ENCODE measurements at regions not wholly inside any gene's neighbourhood (a gene's known extent, or its start where the extent isn't known, plus 50 kb on each side); places are given as distances from the start of the nearest gene placed in this dataset.

- H3K9ac ChIP-seq (ENCODE audit: low read length) = no peak overlapping the region
- TF ChIP-seq CTCF (IDR thresholded peaks at IDR 0.05; ENCODE audit: low read depth, low read length) (no peak), EZH2phosphoT487 (IDR thresholded peaks at IDR 0.05; ENCODE audit: low read depth) (no peak)
- no peaks in the 10 kb centered on the region for H3K4me1 ChIP-seq (ENCODE audit: low read length)
- H3K4me2 ChIP-seq (ENCODE audit: low read length) = no peak overlapping the region
- H3K79me2 ChIP-seq (ENCODE audit: low read length) = no peaks in the 10 kb centered on the region
- H3K27ac ChIP-seq (ENCODE audit: low read length) = no peak overlapping the region
- H4K20me1 ChIP-seq (ENCODE audit: insufficient read depth, low read length) = no peaks in the 10 kb centered on the region
- H3K4me3 ChIP-seq (ENCODE audit: low read length) = no peak overlapping the region
- peaks cover 39% of the 10 kb centered on the region for H3K27me3 ChIP-seq (ENCODE audit: low read depth, low read length)
- no peak overlapping the region for H2AFZ ChIP-seq (ENCODE audit: low read depth, low read length)
- no peaks in the 10 kb centered on the region for H3K9me3 ChIP-seq (ENCODE audit: insufficient read depth, low read length)
- H3K36me3 ChIP-seq (replicated peaks; ENCODE audit: low read depth, low read length) = no peaks in the 10 kb centered on the region
These were observed 166.8 kb upstream of the LRRN1 start for GRCh38 chr3:3632449-3632848.

- H4K20me1 ChIP-seq (ENCODE audit: insufficient read depth, low read length) = no peaks in the 10 kb centered on the region
- no peak overlapping the region for H3K4me2 ChIP-seq (ENCODE audit: low read length)
- no peak overlapping the region for H3K4me3 ChIP-seq (ENCODE audit: low read length)
- H3K27ac ChIP-seq (ENCODE audit: low read length) = no peak overlapping the region
- no peaks in the 10 kb centered on the region for H3K79me2 ChIP-seq (ENCODE audit: low read length)
- no peaks in the 10 kb centered on the region for H3K4me1 ChIP-seq (ENCODE audit: low read length)
- H3K9ac ChIP-seq (ENCODE audit: low read length) = no peak overlapping the region
- H2AFZ ChIP-seq (ENCODE audit: low read depth, low read length) = no peak overlapping the region
- peaks cover 33% of the 10 kb centered on the region; the same call in 1 of the 2 replicates for H3K27me3 ChIP-seq (ENCODE audit: low read depth, low read length)
- TF ChIP-seq CTCF (IDR thresholded peaks at IDR 0.05; ENCODE audit: low read depth, low read length) (no peak), EZH2phosphoT487 (IDR thresholded peaks at IDR 0.05; ENCODE audit: low read depth) (no peak)
- H3K36me3 ChIP-seq (replicated peaks; ENCODE audit: low read depth, low read length) = no peaks in the 10 kb centered on the region
- no peaks in the 10 kb centered on the region for H3K9me3 ChIP-seq (ENCODE audit: insufficient read depth, low read length)
These were observed 168.1 kb upstream of the LRRN1 start for GRCh38 chr3:3631114-3631513.

GRCh38 chr3:3629911-3630310 lies 169.3 kb upstream of the LRRN1 start:
- H2AFZ ChIP-seq (ENCODE audit: low read depth, low read length) = no peak overlapping the region
- no peak overlapping the region for H3K4me3 ChIP-seq (ENCODE audit: low read length)
- H3K4me1 ChIP-seq (ENCODE audit: low read length) = no peaks in the 10 kb centered on the region
- no peaks in the 10 kb centered on the region for H3K36me3 ChIP-seq (replicated peaks; ENCODE audit: low read depth, low read length)
- no peaks in the 10 kb centered on the region for H3K9me3 ChIP-seq (ENCODE audit: insufficient read depth, low read length)
- H4K20me1 ChIP-seq (ENCODE audit: insufficient read depth, low read length) = no peaks in the 10 kb centered on the region
- no peaks in the 10 kb centered on the region for H3K79me2 ChIP-seq (ENCODE audit: low read length)
- TF ChIP-seq CTCF (IDR thresholded peaks at IDR 0.05; ENCODE audit: low read depth, low read length) (no peak), EZH2phosphoT487 (IDR thresholded peaks at IDR 0.05; ENCODE audit: low read depth) (no peak)
- H3K4me2 ChIP-seq (ENCODE audit: low read length) = no peak overlapping the region
- H3K9ac ChIP-seq (ENCODE audit: low read length) = no peak overlapping the region
- H3K27me3 ChIP-seq (ENCODE audit: low read depth, low read length) = peaks cover 35% of the 10 kb centered on the region
- H3K27ac ChIP-seq (ENCODE audit: low read length) = no peak overlapping the region

- no peaks in the 10 kb centered on the region for H3K36me3 ChIP-seq (replicated peaks; ENCODE audit: low read depth, low read length)
- H3K9ac ChIP-seq (ENCODE audit: low read length) = no peak overlapping the region
- H4K20me1 ChIP-seq (ENCODE audit: insufficient read depth, low read length) = no peaks in the 10 kb centered on the region
- H3K27me3 ChIP-seq (ENCODE audit: low read depth, low read length) = peaks cover 42% of the 10 kb centered on the region
- TF ChIP-seq CTCF (IDR thresholded peaks at IDR 0.05; ENCODE audit: low read depth, low read length) (no peak), EZH2phosphoT487 (IDR thresholded peaks at IDR 0.05; ENCODE audit: low read depth) (no peak)
- no peaks in the 10 kb centered on the region for H3K4me1 ChIP-seq (ENCODE audit: low read length)
- H3K4me2 ChIP-seq (ENCODE audit: low read length) = no peak overlapping the region
- H3K79me2 ChIP-seq (ENCODE audit: low read length) = no peaks in the 10 kb centered on the region
- no peak overlapping the region for H2AFZ ChIP-seq (ENCODE audit: low read depth, low read length)
- no peaks in the 10 kb centered on the region for H3K9me3 ChIP-seq (ENCODE audit: insufficient read depth, low read length)
- H3K27ac ChIP-seq (ENCODE audit: low read length) = no peak overlapping the region
- H3K4me3 ChIP-seq (ENCODE audit: low read length) = no peak overlapping the region
These were observed 170.4 kb upstream of the LRRN1 start for GRCh38 chr3:3628676-3629328.
